Activated CD4-positive, alpha-beta T cell treated with anti-CD3 and anti-CD28 coated beads, Interleukin-2, amount 10 ng/mL, durations not matched to agents 7 days and 5 days (primary cell): ENCODE measurements at regions not wholly inside any gene's neighbourhood (a gene's known extent, or its start where the extent isn't known, plus 50 kb on each side); places are given as distances from the start of the nearest gene placed in this dataset.

Experiments used
- CTCF ChIA-PET: fragments of 350-600 bp; sonication (Branson Sonifier 250); formaldehyde crosslinking; loops from one replicate; lab custom pipeline; 2021; ENCODE audit warnings: antibody characterized with exemption; lab: Charles Lee
- POLR2A ChIA-PET: fragments of 350-600 bp; sonication (Branson Sonifier 250); formaldehyde crosslinking; loops from one replicate; lab custom pipeline; 2021; ENCODE audit warnings: antibody characterized with exemption; lab: Charles Lee
- DNase-seq: peaks from one replicate; pipeline ENCODE4 v3.0.0-alpha.2; 2020
- H3K27ac Mint-ChIP-seq: one replicate; pipeline ENCODE4 v1.8.0; 2021; ENCODE audit warnings: mild to moderate bottlenecking, moderate library complexity, mixed read lengths
- H3K27me3 Mint-ChIP-seq: one replicate; pipeline ENCODE4 v1.8.0; 2021; ENCODE audit warnings: mixed read lengths
- H3K36me3 Mint-ChIP-seq: one replicate; pipeline ENCODE4 v1.8.0; 2021; ENCODE audit warnings: low read depth, mixed read lengths
- H3K4me1 Mint-ChIP-seq: one replicate; pipeline ENCODE4 v1.8.0; 2021; ENCODE audit warnings: mixed read lengths
- H3K4me3 Mint-ChIP-seq: one replicate; pipeline ENCODE4 v1.8.0; 2021; ENCODE audit warnings: mild to moderate bottlenecking, moderate library complexity, mixed read lengths
- H3K9me3 Mint-ChIP-seq: one replicate; pipeline ENCODE4 v1.8.0; 2021; ENCODE audit warnings: mixed read lengths

DNA sequence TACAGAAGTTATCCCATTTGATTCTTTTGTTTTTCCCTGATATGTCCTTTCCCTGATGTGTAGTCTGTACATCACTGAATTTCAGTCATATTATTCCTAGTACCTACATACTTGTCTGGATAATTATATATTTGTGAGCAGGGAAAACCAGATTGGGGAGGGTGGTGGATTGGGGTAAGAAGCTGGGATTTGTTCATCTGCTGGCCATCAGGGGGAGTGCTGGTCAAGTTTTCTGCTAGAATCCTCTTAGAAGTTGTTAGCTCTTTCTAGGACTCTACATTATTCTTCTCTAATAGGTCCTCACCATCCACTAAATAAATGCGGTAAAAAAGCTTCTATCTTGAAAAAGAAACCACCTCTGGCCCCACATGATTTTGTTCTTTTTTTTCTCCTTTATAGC, 232.7 kb upstream of the TAC1 start:
- no peak overlapping the region for H3K27ac Mint-ChIP-seq
- H3K36me3 Mint-ChIP-seq, result no peaks in the 10 kb centered on the region
- no peak overlapping the region for H3K4me3 Mint-ChIP-seq
- peak; percentile 14 for DNase-seq
- H3K27me3 Mint-ChIP-seq, result peaks cover 5% of the 10 kb centered on the region
- H3K4me1 Mint-ChIP-seq, result no peaks in the 10 kb centered on the region
- POLR2A ChIA-PET, result no interaction called here
- H3K9me3 Mint-ChIP-seq, result no peaks in the 10 kb centered on the region
- CTCF ChIA-PET, result interaction anchor here (1.0 kb wide), 1 partner anchor 8 kb away, joined by 3 read pairs; no protein-coding TSS in a partner anchor

GRCh38 chr7:97503367-97504094, 228.4 kb upstream of the TAC1 start:
- DNase-seq, result no peak
- Mint-ChIP-seq H3K4me1 (no peaks in the 10 kb centered on the region), H3K27me3 (no peaks in the 10 kb centered on the region), H3K9me3 (no peaks in the 10 kb centered on the region), H3K27ac (no peak overlapping the region), H3K36me3 (no peaks in the 10 kb centered on the region), H3K4me3 (no peak overlapping the region)
- ChIA-PET CTCF (no interaction called here), POLR2A (no interaction called here)

DNA sequence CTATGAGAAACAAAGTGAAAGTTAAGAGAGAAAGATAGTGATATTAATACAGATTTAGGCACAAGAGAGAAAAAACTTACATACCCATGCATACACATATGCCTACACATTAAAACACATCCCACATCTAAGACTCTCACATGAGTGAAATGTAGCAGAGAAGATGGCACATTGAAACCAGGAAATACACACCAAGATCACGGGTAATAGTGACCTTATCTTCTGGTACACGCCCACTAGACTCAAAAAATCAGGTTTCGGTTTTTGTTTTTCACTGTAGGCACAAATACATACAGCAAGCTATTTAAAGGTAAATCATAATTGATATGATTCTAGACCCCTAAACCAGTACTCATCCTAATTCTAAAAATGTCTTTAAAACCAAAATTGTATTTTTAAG, 225.2 kb upstream of the TAC1 start:
- Mint-ChIP-seq H3K36me3 (no peaks in the 10 kb centered on the region), H3K9me3 (no peaks in the 10 kb centered on the region), H3K4me3 (no peak overlapping the region), H3K4me1 (no peaks in the 10 kb centered on the region), H3K27me3 (no peaks in the 10 kb centered on the region), H3K27ac (no peak overlapping the region)
- POLR2A ChIA-PET, result no interaction called here
- CTCF ChIA-PET, result no interaction called here
- DNase-seq, result no peak

GRCh38 chr7:97512441-97513207, 219.3 kb upstream of the TAC1 start:
- Mint-ChIP-seq H3K27ac (no peak overlapping the region), H3K4me3 (no peak overlapping the region), H3K9me3 (no peaks in the 10 kb centered on the region), H3K27me3 (no peaks in the 10 kb centered on the region), H3K4me1 (no peaks in the 10 kb centered on the region), H3K36me3 (no peaks in the 10 kb centered on the region)
- ChIA-PET CTCF (no interaction called here), POLR2A (no interaction called here)
- no peak for DNase-seq

DNA sequence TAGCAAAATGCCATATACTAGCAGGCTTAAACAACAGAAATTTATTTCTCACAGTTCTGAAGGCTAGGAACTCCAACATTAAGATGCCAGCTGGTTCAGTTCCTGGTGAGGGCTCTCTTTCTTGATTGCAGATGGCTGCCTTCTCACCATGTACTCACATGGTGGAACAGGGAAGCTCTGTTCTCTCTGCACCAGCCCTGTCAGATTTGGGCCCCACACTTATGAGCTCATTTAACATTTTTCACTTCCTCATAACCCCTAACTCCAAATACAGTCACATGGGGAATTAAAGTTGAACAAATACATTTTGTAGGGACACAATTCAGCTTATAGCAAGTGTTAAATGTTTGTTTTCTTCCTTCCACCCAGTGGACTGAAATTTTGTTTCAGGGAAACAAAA, 218.6 kb upstream of the TAC1 start:
- H3K27me3 Mint-ChIP-seq, result no peaks in the 10 kb centered on the region
- no peak overlapping the region for H3K4me3 Mint-ChIP-seq
- DNase-seq, result no peak
- ChIA-PET CTCF (no interaction called here), POLR2A (no interaction called here)
- no peaks in the 10 kb centered on the region for H3K9me3 Mint-ChIP-seq
- H3K36me3 Mint-ChIP-seq, result no peaks in the 10 kb centered on the region
- H3K4me1 Mint-ChIP-seq, result no peaks in the 10 kb centered on the region
- no peak overlapping the region for H3K27ac Mint-ChIP-seq

GRCh38 chr7:97541188-97541587, 190.7 kb upstream of the TAC1 start:
- Mint-ChIP-seq H3K27ac (no peak overlapping the region), H3K9me3 (peaks cover 7% of the 10 kb centered on the region), H3K36me3 (no peaks in the 10 kb centered on the region), H3K4me1 (no peaks in the 10 kb centered on the region), H3K4me3 (no peak overlapping the region), H3K27me3 (no peaks in the 10 kb centered on the region)
- DNase-seq, result no peak
- CTCF ChIA-PET, result interaction anchor here (0.6 kb wide), 1 partner anchor 13 kb away, joined by 3 read pairs; no protein-coding TSS in a partner anchor
- POLR2A ChIA-PET, result no interaction called here

DNA sequence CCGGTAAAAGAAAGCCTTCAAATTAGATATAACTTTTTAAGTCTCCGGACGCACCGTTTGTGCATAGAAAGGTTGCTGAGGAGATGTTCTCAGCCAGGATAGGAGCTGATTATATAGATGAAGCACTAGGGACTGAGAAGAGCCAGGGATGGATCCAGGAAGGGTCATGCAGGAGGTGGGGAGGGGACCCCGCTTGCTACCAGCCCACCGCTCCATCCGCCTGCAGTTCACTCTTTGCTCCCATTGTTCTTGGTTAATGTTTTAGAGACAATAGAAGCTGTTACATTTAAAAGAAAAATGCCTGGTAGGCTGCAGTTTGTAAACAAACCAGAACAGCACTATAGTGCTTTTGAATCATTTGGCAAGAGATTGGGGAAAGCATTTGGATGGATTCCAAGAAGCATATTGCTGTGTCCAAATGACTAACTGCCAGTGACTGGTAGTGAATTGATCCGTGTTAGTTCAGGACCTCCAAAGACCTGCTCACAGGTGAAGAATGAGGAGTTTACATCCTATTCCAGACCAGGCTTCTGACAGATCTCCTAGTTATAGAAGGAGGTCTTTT, 175.9 kb upstream of the TAC1 start:
- DNase-seq, result no peak
- ChIA-PET POLR2A (no interaction called here), CTCF (no interaction called here)
- Mint-ChIP-seq H3K27me3 (no peaks in the 10 kb centered on the region), H3K9me3 (peaks cover 8% of the 10 kb centered on the region), H3K36me3 (no peaks in the 10 kb centered on the region), H3K4me3 (no peak overlapping the region), H3K4me1 (no peaks in the 10 kb centered on the region), H3K27ac (no peak overlapping the region)

DNA sequence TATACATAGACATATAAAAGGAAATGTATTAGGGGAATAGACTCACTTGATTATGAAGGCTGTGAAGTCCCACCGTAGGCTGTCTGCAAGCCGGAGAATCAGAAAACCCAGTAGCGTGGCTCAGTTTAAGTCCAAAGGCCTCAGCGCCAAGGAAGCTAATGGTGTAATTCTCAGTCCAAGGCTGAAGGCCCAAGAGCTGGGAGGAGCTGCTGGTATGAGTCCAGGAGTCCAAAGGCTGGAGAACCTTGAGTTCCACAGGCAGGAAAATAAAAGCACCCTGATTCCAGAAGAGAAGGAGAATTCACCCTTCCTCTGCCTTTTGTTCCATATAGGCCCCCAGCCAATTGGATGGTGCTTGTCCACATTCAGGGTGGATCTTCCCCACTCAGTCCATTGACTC, 166.2 kb upstream of the TAC1 start:
- H3K4me3 Mint-ChIP-seq, result no peak overlapping the region
- H3K27ac Mint-ChIP-seq, result no peak overlapping the region
- POLR2A ChIA-PET, result no interaction called here
- no peak for DNase-seq
- peaks cover 3% of the 10 kb centered on the region for H3K9me3 Mint-ChIP-seq
- no peaks in the 10 kb centered on the region for H3K27me3 Mint-ChIP-seq
- no peaks in the 10 kb centered on the region for H3K36me3 Mint-ChIP-seq
- CTCF ChIA-PET, result no interaction called here
- no peaks in the 10 kb centered on the region for H3K4me1 Mint-ChIP-seq

DNA sequence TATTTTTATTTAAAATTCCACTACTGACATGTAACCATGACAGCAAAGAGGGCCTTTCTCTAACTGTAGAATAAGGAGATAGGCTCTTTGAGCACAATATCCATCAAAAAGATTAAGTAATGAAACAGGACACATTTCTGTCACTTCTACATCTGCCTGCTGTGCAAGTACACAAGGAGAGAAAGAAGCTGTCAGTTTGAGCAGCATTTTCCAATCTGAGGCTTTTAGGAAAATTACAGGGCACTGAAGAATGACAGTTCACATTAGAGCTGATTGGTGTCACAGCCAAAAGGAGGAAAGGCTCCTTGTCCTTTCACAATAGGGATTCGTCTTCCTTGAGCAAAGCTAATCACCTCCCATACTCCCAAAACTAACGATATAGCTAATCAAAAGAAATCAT, 158.8 kb upstream of the TAC1 start:
- Mint-ChIP-seq H3K4me1 (no peaks in the 10 kb centered on the region), H3K27ac (no peak overlapping the region), H3K9me3 (no peaks in the 10 kb centered on the region), H3K36me3 (no peaks in the 10 kb centered on the region), H3K4me3 (no peak overlapping the region), H3K27me3 (no peaks in the 10 kb centered on the region)
- no peak for DNase-seq
- ChIA-PET POLR2A (no interaction called here), CTCF (no interaction called here)

GRCh38 chr7:97576043-97576442, 155.8 kb upstream of the TAC1 start:
- Mint-ChIP-seq H3K9me3 (no peaks in the 10 kb centered on the region), H3K4me3 (no peak overlapping the region), H3K4me1 (no peaks in the 10 kb centered on the region), H3K27me3 (no peaks in the 10 kb centered on the region), H3K27ac (no peak overlapping the region), H3K36me3 (no peaks in the 10 kb centered on the region)
- CTCF ChIA-PET, result no interaction called here
- POLR2A ChIA-PET, result no interaction called here
- DNase-seq, result no peak

- ChIA-PET CTCF (no interaction called here), POLR2A (no interaction called here)
- Mint-ChIP-seq H3K36me3 (no peaks in the 10 kb centered on the region), H3K4me1 (no peaks in the 10 kb centered on the region), H3K27ac (no peak overlapping the region), H3K4me3 (no peak overlapping the region), H3K9me3 (no peaks in the 10 kb centered on the region), H3K27me3 (no peaks in the 10 kb centered on the region)
- DNase-seq, result no peak
Observed at GRCh38 chr7:97578225-97578624, 153.7 kb upstream of the TAC1 start.

DNA sequence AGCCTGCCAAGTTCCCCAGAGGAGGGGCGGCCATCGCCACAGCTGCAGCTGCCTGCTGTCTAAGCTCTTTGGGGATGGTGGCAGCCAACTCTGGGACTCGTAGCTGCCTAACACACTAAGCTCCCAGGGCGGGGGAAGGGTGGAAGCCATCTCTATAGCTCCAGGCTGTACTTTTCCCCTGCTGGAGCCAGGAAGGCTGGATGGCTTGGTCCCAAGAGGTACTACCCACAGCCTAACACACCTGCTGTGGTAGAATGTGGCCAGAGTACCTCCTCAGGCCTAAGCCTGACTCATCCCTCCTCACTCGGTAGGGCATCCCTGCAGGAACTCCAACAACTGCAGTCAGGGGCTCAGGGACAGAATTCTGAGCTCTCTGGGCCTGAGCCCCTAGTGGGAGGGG, 151.7 kb upstream of the TAC1 start:
- Mint-ChIP-seq H3K27me3 (no peaks in the 10 kb centered on the region), H3K27ac (no peak overlapping the region), H3K4me1 (no peaks in the 10 kb centered on the region), H3K4me3 (no peak overlapping the region), H3K36me3 (no peaks in the 10 kb centered on the region), H3K9me3 (no peaks in the 10 kb centered on the region)
- POLR2A ChIA-PET, result no interaction called here
- CTCF ChIA-PET, result no interaction called here
- DNase-seq, result no peak

DNA sequence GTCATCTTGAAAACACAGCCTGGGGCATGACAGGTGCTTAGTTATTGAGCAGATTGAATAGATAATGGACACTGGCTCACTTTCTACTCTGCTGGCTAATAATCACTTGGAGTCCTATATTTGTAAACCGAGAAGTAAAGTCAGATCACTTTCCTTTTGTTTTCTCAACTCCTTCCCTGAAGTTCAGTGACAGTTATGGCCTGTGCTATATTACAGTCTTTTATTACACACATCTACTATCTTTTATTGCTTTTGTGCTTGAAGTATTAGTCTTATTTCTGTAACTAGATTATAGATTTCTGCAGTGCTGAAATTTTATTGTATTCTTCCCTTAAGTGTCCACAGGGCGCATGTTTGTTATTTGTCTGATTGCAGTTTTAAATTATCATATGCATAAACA, 136.4 kb upstream of the TAC1 start:
- no peaks in the 10 kb centered on the region for H3K4me1 Mint-ChIP-seq
- CTCF ChIA-PET, result no interaction called here
- no peak overlapping the region for H3K4me3 Mint-ChIP-seq
- H3K27me3 Mint-ChIP-seq, result no peaks in the 10 kb centered on the region
- POLR2A ChIA-PET, result no interaction called here
- no peak for DNase-seq
- no peaks in the 10 kb centered on the region for H3K9me3 Mint-ChIP-seq
- H3K36me3 Mint-ChIP-seq, result no peaks in the 10 kb centered on the region
- no peak overlapping the region for H3K27ac Mint-ChIP-seq
